Stimulated activated CD4-positive, alpha-beta T cell treated with anti-CD3 and anti-CD28 coated beads, Interleukin-4, amount 100 ng/mL, for 48 hours (primary cell): ENCODE measurements at regions not wholly inside any gene's neighbourhood (a gene's known extent, or its start where the extent isn't known, plus 50 kb on each side); places are given as distances from the start of the nearest gene placed in this dataset.

Experiments used
- DNase-seq, 2 donors: peaks; one replicate each; pipeline ENCODE4 v3.0.0-alpha.2; 2020; ENCODE audit warnings: low read depth in 2 of 2

DNA sequence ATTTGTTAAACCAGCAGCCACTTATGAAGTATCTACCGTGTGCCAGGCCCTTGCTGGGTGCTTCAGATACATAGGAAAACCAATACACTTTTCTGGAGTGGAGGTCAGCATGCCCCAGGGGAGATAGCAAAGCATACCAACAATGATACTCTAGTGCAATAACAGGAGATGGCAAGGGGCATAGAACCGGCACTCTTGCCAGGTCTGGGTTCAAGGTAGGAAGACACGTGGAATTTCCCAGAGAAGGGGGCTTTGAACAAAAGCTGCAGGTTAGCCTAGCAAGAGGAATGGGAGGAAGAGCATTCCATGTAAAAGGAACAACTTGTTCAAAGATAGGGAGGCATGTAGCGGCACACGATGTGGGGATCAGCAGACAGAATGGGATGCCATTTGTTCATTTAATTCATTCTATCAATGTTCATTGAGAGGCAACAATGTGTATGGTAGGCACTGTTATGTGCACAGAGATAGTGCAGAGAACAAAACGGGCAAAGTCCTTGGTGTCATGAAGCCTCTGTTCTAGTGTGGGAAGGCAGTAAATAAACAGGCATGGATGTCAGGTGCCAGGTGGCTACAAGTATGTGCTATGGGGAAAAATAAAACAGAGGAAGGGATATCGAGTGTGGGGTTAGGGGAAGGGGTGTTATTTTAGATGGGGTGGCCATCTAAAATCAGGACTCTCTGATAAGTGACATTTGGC, 162.6 kb upstream of the E2F8 start:
- DNase-seq: no peak

DNA sequence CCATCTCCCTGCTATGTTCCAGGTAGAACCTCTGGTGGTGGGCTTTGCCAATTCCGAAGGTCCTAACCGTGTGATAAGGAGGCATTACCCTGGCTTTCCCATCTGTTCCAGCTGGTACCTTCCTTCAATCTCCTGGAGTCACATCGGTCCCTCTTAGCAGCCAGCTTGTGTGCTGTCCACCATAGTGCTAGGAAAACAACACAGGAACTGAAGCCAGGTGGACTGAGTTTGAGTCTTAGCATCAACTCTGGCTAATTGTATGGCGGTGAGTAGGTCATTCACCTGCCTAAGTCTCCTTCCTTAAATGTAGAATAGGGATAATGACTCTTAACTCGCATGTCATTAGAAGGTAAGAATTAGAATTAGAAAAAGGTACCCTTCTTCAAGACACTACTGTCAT, 159.6 kb upstream of the E2F8 start:
- DNase-seq: no peak

DNA sequence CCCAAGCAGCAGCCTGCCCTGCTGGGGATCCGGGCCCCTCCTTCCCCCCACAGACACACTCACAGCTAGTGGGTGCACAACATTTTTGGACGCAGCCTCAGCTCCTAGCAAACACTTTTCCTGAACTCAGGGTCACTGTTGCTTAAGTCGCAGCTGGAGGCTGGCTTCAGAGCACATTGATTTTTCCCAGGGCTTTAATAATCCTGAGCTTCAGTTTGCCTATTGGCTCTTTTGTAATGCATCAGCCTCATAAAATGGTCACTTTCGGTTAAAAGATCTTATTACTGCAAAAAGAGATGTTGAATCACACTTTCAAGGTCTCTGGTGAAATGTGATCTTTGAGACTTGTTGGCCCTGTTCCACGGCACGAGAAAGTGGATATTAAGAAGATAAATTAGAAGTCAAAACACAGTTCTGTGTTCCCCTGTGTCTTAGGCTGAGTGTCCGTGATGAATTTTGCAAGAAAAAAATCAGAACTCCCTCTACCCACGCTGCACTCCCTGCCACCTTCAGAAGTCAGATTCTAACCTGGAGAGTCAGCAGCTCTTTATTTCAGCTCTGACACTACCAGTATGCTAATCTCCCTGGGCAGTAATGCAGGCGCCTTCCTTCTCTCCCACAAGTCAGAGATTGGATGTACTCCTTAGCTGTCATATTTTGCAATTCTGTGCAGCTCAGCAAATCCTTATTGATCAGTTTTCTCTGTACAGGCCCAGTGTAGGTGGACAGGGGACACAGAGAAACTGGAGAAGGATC, 158.2 kb upstream of the E2F8 start:
- no peak for DNase-seq

DNA sequence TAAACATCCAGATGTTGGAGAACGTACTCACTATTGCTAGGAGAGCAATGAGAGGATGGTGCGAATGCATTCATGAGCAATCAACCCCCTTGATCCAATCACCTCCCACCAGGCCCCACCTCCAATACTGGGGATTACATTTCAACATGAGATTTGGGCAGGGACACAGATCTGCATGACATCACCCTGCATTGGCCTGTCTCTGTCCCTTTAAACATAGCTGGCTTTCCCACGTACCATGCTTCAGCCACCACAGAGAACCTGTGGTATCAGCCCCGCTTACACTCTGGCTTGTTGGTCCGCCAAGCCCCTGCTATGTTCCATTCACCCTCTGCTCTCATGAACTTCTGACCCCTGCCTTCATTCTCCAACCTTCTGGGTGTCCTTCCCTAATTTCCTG, 157.5 kb upstream of the E2F8 start:
- DNase-seq: no peak

DNA sequence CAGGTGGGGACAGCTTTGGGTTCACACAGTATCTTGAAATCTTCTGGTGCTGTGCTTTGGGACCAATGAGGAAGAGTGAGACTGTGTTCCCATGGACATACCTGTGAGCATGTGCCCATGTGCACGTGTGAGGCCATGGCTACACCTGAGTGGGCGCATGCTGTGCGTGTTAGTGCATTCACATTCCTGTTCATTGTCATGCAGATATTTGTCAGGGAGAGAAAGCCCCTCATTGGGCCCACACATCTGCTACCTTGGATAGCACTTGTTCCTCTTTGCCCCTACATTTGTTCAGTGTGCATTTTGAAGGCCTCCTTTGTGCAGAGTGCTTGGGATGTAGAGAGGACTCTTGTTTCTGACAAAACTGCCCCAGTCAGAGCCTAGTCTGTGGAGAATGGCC, 154.3 kb upstream of the E2F8 start:
- no peak for DNase-seq

DNA sequence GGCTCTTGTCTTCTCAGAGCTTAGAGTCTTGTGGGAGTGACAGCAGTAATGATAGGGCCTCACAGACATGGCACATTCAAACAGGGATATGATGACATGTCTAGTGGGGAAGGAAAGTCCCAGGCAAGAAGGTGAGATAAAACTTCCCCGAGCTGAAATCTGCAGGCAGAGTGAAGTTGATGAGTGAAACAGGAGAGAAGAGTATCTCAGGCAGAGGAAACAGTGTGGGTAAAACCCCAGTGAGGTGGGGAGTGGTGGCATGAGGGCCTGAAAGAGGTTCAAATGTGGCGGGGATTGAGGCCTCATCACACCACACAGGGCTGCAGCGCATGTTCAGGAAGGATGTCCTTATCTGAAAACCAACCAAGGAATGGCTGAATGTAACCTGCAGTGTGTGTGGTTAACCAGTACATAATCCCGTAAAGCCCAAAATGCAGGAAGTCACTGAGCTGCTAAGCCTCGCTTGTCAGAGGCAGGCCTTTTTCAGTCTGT, 153.8 kb upstream of the E2F8 start:
- DNase-seq: no peak

DNA sequence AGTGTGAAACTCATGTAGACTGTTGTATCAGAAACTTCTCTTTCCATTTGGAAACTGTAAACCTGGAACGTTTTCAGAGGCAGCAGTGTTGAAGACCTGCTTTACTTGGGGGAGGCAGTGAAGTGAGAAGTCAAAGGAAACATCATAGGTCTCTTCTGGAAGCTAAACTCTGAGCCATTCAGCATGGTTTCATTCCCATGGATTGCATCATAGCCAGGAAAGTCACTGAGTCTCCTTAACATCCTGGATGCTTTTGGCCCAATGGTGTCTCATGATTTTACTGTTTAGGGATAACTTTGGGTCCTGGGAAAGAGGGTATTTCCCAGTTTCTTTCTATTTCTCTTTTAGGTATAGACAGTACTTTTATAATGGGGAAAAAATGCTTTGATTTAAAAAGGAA, 153.2 kb upstream of the E2F8 start:
- no peak for DNase-seq

DNA sequence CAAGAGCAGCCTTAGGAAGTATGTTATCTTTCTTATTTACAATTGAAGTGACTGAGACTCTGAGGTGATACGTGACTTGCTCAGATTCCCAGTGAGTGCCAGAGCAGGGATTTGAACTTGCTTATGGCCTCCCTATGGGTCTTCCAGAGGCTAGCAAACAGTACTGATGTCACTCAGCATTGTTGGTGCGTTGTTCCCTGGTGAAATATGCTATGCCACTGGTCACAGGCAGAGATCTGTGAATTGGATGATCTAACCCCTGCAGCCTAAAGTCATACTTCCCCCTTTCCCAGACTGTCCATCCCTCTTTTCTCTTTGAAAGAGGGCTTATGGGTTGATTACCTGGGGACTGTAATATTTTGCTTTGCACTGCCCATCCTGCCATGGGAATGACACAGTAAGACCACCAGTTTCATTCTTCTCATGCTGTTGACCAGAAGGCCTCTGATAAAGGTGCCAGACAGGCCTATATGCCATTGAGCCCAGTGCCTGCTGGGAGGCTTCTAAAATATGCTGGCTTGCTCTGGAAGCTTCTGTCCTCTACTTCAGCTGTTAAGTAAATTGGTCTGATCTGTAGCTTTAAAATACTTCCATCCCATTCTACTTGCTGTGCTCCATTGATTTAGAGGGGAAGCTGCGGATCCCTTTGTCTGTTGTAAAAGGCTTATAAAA, 152.2 kb upstream of the E2F8 start:
- no peak for DNase-seq

DNA sequence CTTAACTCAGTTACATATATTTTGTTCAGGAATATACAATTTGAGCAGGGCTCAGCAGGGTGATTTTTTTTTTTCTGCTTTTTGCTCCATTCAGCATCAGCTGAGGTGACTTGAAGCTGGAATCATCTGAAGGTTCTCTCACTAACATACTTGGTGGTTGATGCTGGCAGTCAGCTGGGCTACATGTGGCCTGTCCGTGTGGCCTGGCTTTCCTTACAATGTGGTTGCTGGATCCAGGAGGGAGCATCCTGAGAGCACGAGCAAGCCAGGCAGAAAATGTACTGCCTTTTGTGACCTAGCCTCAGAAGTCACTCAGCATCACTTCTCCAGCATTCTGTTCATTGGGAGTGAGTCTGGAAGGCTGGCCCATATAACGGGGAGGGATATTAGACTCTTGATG, 151.6 kb upstream of the E2F8 start:
- DNase-seq: no peak

DNA sequence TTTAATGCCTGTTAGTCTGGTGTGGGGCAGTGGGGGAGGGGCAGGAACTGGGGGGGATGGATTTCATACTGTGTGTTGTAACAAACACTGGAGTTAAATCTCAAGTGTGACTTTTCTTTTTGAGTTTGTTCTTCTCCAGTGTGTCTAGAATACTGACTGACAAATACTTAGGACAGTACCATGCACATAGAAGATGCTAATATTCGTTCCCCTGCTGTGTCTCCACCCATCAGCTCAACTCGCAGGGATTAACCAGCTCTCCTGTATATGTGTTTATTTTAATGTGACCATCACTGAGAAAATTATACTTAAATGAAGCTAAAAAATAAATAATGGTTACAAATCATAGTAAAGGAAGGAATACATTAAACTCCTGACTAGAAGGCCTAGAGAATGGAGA, 150.9 kb upstream of the E2F8 start:
- no peak for DNase-seq

DNA sequence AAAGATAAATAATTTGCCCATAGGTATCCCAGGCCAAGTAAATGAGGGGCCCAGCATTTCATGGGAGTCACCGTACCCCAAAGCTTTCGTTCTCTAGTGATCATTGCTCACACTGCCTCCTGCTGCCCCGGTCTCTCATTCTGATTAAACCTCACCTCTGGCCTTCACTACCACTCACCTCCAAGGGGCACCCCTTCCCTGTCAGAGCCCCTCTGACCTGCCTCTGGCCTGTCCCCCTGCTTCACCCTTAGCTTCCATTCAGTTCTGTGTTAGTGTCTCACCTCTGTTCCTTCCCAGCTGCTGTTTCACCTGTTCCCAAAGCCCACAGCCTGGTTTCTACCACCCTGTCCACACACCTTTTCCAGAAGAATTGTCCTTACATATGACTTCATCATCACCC, 150.3 kb upstream of the E2F8 start:
- no peak for DNase-seq

DNA sequence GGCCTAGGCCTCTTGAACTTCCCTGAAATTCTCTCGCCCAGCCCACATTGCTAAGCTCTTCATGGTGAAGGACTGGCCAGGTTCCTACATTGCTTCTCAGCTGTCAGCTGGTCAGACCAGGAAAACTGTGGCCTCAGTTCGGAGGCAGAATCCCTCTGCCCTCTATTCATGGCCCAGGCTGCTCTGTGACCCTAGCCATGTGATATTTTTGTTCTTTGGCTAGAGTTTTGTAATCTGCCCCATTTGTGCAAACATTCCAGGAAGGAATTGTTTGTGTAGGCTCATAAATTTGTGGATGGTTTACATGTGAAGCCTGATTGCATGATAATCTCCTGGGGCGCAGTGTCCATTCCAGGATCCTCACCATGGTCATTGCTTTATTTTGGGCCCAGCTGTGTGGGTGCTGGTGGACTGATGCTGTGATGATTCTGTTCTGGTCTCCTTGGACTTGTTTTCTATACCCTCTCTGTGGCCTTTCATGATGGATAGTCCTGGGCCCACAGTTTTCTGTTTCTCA, 149.1 kb upstream of the E2F8 start:
- no peak for DNase-seq

DNA sequence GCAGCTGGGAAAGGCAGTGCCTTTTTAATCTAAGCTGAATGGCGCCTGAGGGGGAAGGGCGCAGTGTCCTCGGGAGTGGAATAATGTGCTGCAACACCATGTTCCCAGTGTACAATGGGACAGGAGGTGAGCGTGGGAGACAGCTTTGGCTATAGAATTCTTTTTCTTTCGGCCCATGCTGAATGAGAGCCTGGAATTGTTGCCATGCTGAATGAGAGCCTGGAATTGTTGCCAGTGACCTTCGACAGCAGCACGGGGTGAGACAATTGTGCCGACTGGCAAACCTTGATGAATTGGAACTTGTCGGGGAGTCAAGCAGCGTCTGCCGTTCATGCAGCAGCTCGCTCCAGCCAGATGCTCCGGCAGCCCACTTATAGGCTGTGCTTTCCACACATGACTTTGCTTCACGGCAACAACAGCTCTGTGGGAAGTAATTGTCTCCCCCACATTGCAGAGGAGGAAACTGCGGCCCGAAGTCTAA, 141.4 kb upstream of the E2F8 start:
- no peak for DNase-seq

DNA sequence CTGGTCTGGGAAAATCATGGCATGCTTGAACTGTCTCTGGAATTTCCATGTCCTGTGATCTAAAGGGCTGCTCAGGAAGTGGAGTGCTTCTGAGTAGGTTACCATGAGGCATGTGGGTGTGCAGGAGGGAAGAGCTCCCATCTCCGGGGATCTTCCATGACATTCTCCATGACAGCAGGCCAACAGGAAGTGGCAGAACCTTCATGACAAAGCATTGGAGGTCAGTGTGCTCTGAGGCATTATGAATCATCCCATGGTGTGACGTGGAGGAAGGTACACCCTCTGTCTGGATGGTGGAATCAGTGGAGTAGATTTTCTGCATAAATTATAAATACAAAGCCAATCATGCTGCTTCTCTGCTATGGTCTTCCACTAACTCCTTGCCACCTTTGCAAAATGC, 139.6 kb upstream of the E2F8 start:
- no peak for DNase-seq

DNA sequence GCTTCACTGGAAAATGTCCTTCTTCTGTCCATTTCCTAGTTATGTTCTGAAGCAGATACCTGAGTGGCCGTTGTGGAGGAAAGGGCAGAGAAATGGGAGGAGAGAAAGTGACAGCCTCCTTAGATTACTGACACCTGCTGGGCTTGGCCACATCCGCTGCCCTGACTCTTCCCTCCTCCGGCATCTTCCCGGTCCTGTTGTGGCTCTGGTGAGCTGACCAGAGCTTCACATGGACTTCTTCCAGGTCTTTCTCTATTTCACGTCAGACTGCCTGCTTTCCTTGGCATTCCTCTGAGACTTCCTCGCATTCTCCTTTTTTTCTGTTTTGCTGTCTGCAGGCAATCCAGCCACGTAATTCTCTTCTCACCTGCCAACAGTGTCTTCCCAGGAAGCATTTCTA, 138.7 kb upstream of the E2F8 start:
- no peak for DNase-seq

DNA sequence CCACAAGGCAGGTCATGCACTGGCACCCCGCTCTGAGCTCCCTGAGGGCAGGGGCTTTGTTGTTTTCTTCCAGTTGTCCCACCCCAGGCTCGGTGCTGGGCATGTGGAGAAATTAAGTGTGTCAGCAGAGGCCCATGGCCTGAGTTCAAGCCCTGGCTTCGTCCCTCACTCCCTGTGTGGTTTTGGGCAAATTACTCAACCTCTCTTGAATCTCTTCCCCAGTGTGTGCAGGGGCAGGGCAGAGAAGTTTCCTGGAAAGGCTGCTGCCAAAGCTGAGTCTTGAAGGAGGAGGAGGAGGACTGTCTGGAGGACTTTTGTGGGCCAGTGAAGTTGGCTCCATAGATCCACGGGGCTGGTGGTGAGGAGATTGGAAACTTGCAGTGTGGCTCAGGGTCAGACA, 138.1 kb upstream of the E2F8 start:
- DNase-seq: no peak

DNA sequence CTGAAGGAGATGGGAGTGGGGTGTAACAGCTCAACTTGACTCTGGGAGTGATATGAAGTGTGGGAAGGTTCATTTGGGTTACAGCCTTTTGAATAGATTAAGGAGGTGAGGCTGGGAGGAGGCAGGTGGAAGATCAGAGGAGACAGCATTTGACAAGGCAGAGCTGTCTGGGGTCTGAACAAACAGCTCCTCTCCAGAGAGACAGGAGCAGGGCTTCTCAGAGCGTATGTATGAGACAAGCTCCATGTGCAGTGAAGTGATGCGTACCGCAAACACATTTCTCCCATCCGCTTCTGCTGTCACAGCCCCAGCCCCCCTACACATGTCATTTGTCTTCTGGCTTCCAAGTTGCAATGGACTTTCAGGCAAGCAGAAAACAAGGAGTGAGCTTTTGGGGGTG, 137.1 kb upstream of the E2F8 start:
- no peak for DNase-seq

DNA sequence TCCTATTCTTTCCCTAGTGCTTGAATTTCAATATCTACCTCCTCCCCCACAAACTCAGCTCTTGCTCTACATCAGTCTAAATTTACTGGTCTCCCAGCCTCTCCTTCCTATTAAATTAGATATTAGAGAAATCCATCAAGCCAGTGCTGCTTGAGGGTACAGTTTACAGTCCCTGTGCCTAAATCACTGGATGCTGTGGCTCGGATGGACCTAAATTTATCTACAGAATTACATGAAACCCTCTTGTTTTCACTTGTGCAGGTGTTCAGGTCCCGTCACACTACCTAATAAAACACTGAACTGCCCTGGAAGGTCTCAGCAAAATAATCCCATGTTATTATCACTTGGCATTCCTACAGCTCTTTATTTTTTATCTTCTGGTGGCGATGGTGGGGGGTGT, 134.7 kb upstream of the E2F8 start:
- no peak for DNase-seq

DNA sequence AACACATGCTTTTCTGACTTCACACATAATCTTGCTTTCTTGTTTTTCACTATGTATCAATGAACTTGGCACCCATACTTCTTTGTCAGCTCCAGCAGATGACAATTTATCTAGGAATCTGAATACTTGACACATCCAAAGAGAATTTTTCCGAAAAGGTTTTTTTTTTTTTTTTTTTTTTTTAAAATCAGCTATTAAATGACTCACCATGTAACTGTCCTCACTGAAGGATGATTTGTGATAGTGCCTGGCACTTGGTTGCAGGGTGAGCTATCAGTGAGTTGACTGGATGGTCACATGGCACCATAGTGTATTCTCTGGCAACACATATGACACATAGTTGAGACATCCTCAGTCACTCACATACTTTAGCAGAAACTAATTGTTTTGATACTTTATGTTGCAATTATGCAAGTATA, 133.4 kb upstream of the E2F8 start:
- no peak for DNase-seq

DNA sequence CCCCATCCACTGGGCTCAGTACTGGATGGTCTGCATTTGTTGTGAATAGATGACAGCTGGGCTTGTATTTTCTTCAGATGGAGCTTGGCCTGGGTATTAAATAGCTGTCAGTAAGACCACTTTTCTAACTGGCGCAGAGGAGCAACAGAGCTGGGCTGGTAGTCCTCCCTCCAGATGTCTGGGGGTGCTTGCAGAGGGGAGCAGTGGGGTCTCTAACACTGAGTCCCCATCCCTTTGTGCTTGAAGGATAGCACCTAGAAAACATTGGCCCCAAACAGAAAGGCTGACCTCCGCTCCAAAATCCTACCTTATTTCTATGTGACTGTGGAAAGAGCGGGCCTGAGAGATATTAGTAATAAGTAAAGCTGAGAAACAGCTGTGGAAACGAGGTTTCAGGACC, 131.6 kb upstream of the E2F8 start:
- no peak for DNase-seq

DNA sequence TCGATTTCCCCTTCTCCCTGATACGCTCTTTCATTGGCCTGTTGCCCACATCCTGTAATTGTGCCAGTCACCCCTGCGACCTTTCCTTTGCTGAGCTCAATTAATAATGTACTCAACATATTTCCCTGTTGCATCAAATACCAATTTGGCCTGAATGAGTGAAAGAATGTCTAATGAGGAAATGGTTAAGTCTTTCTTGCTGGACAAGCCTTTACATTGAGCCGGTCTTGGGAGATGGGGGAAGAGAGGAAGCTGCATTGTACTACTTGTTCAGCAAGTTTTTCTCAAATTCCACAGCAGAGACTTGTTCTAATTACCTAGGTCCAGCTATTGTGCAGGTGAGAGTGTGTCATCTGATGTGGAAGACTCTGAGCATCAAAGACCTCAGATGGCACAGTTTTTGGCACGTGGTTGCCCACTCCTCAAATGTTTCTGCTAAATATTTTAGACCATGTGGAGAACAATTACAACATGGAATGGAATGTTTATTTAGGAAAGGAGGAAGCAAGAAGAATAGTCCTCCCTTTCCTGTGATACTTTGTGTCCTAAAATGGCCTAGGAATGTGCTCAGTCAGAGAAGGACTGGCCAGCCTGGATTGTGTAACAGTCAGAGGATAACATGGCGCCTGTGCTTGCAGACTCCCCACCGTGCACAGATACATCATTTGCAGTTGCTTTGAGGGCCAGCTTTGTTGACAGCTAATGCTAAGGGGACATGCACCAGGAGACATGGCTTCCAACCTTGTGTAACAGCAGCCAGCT, 129.5 kb upstream of the E2F8 start:
- no peak for DNase-seq
